Endodermal cell (in vitro differentiated cells): ENCODE measurements at regions not wholly inside any gene's neighbourhood (a gene's known extent, or its start where the extent isn't known, plus 50 kb on each side); places are given as distances from the start of the nearest gene placed in this dataset.

Experiments used
- DNase-seq: peaks from one replicate; pipeline ENCODE4 v3.0.0-alpha.2; 2017
- H3K27ac ChIP-seq: 2 replicates; pipeline ENCODE4 v1.5.1; 2013; ENCODE audit warnings: mild to moderate bottlenecking, low read depth, low read length, moderate library complexity
- H3K27me3 ChIP-seq: 2 replicates; pipeline ENCODE4 v1.6.1; 2013; ENCODE audit warnings: mild to moderate bottlenecking, low read length, moderate library complexity; ENCODE audit not compliant: insufficient read depth, control insufficient read depth, poor library complexity, severe bottlenecking
- H3K36me3 ChIP-seq: 2 replicates; pipeline ENCODE4 v1.7.0; 2013; ENCODE audit warnings: mild to moderate bottlenecking, low read length, moderate library complexity; ENCODE audit not compliant: control insufficient read depth, insufficient read depth
- H3K4me1 ChIP-seq: one replicate; pipeline ENCODE4 v1.7.0; 2013; ENCODE audit warnings: low read length; ENCODE audit not compliant: control insufficient read depth, insufficient read depth
- H3K4me3 ChIP-seq: 2 replicates; pipeline ENCODE4 v1.5.1; 2013; ENCODE audit warnings: mild to moderate bottlenecking, low read length, moderate library complexity
- H3K9ac ChIP-seq: 2 replicates; pipeline ENCODE4 v1.6.1; 2013; ENCODE audit warnings: mild to moderate bottlenecking, low read length, moderate library complexity; ENCODE audit not compliant: poor library complexity, severe bottlenecking; ENCODE audit errors: extremely low read depth
- H3K9me3 ChIP-seq: 2 replicates; pipeline ENCODE4 v1.6.1; 2013; ENCODE audit warnings: mild to moderate bottlenecking, low read length, moderate library complexity; ENCODE audit not compliant: control insufficient read depth
- H3K27ac Mint-ChIP-seq: 2 replicates; pipeline ENCODE4 v1.8.0; 2020; ENCODE audit warnings: mixed read lengths
- H3K27me3 Mint-ChIP-seq: 2 replicates; pipeline ENCODE4 v1.8.0; 2021; ENCODE audit warnings: mild to moderate bottlenecking, mixed read lengths; ENCODE audit not compliant: insufficient read depth
- H3K36me3 Mint-ChIP-seq: 2 replicates; pipeline ENCODE4 v1.8.0; 2020; ENCODE audit warnings: low read depth, mixed read lengths
- H3K4me1 Mint-ChIP-seq: 2 replicates; pipeline ENCODE4 v1.8.0; 2020; ENCODE audit warnings: mixed read lengths
- H3K4me3 Mint-ChIP-seq: 2 replicates; pipeline ENCODE4 v1.8.0; 2020; ENCODE audit warnings: mild to moderate bottlenecking, moderate library complexity, mixed read lengths
- H3K9me3 Mint-ChIP-seq: 2 replicates; pipeline ENCODE4 v1.8.0; 2020; ENCODE audit warnings: mild to moderate bottlenecking, mixed read lengths
- WGBS, 2 experiments: methylation state at CpG; one replicate each; pipeline versions ENCODE4 v1.1.5 to v1.1.7; 2013; ENCODE audit warnings: missing lambda C conversion rate in 2 of 2, mixed read lengths in 1 of 2; ENCODE audit not compliant: insufficient coverage in 1 of 2, insufficient read length in 1 of 2; 5-methylcytosine and 5-hydroxymethylcytosine counted together
- TF ChIP-seq, protein P1 (sequence below): fragments of 200-600 bp; sonication (generic); conservative IDR thresholded peaks from 2 replicates; pipeline ENCODE4 v1.5.0; 2021; ENCODE audit warnings: antibody characterized with exemption, mild to moderate bottlenecking

DNA sequence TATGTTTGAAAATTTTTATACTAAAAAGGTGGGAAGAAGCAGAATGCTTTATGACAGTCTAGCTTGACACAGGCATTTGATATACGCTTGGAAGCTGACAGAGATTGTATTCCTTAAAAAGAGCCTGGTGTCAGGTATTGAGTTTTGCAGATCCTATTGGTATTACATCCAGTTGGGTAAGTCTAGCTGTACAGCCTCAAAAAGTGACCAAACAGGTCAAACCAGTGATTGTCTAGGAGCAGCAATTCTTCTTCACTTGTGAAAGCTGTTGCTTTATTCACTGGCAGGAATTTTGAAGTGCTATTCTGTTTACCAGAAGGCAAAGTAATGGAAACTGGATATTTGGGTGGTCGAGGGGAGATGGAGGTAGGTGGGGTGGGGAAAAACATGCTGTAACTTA, 77.5 kb downstream of the UCHL1 start:
- peaks cover 5% of the 10 kb centered on the region for H3K9me3 ChIP-seq
- no peak overlapping the region for H3K9ac ChIP-seq
- Mint-ChIP-seq H3K4me1 (peaks cover 4% of the 10 kb centered on the region), H3K36me3 (no peaks in the 10 kb centered on the region), H3K27me3 (peaks cover 2% of the 10 kb centered on the region), H3K9me3 (peaks cover 2% of the 10 kb centered on the region), H3K27ac (no peak overlapping the region), H3K4me3 (no peak overlapping the region)
- no peak overlapping the region for H3K4me3 ChIP-seq
- TF ChIP-seq, protein P1, sequence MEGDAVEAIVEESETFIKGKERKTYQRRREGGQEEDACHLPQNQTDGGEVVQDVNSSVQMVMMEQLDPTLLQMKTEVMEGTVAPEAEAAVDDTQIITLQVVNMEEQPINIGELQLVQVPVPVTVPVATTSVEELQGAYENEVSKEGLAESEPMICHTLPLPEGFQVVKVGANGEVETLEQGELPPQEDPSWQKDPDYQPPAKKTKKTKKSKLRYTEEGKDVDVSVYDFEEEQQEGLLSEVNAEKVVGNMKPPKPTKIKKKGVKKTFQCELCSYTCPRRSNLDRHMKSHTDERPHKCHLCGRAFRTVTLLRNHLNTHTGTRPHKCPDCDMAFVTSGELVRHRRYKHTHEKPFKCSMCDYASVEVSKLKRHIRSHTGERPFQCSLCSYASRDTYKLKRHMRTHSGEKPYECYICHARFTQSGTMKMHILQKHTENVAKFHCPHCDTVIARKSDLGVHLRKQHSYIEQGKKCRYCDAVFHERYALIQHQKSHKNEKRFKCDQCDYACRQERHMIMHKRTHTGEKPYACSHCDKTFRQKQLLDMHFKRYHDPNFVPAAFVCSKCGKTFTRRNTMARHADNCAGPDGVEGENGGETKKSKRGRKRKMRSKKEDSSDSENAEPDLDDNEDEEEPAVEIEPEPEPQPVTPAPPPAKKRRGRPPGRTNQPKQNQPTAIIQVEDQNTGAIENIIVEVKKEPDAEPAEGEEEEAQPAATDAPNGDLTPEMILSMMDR = no peak
- H3K4me1 ChIP-seq = no peaks in the 10 kb centered on the region
- H3K27ac ChIP-seq = no peak overlapping the region
- no peaks in the 10 kb centered on the region for H3K36me3 ChIP-seq
- 89 to 94% methylated on average over 2 of the region's 2 CpGs for WGBS, 2 experiments
- no peaks in the 10 kb centered on the region for H3K27me3 ChIP-seq
- DNase-seq = no peak

DNA sequence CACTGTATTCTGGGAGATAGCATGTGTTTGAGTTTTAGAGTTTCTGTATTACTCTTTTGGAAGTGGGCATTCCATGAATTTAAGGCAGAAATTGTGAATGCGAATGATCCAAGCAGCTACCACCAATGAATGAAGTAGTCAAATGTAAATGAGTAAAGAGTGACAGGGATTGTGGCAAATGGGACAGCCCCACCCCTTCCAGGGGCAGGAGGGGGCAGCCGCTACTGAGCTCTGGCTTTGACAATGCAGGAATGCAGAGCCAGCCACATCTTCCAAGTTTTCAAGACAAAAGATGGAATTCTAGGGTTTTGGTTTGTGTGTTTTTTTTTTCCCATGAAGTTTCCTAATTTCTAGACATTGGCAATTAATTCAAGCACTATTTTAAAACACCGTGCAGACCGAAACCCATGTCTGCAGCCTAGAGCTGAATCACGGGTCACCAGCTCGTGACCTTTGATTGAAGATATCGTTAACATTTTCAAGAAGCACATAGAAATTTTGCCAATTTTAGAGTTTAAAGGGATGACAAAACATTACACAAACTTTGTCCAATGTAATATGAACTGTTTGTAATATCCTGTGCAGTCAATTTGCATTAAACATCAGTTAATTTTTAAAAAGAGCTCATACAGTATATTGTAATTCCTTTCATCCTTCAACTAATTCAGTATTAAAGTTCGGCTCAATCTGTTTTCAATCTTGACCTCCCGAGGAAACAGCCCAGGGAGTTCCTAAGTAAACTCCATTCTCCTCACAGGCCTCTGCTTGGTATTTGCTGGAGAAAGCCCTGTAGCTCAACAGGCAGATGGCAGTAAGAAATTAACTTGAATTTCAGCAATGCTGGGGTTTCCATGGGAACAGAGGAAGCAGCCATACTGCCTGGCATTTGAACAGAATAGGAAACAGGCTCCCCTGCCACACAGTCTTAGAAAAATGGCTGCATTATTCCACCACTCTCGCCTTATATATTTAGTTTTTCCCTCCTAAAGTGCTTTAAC, 83.4 kb downstream of the UCHL1 start:
- H3K27me3 ChIP-seq = no peaks in the 10 kb centered on the region
- Mint-ChIP-seq H3K27me3 (peaks cover 1% of the 10 kb centered on the region), H3K27ac (peak overlapping the region; percentile 61), H3K4me3 (no peak overlapping the region), H3K4me1 (peaks cover 9% of the 10 kb centered on the region), H3K36me3 (no peaks in the 10 kb centered on the region), H3K9me3 (peaks cover 16% of the 10 kb centered on the region)
- no peaks in the 10 kb centered on the region for H3K4me1 ChIP-seq
- DNase-seq = peak; percentile 78
- TF ChIP-seq, protein P1 = peak; percentile 13
- H3K4me3 ChIP-seq = no peak overlapping the region
- H3K9me3 ChIP-seq = peaks cover 18% of the 10 kb centered on the region
- 66 to 77% methylated on average over 8 to 10 of the region's 10 CpGs for WGBS, 2 experiments
- no peaks in the 10 kb centered on the region for H3K36me3 ChIP-seq
- H3K27ac ChIP-seq = peak overlapping the region; percentile 62
- H3K9ac ChIP-seq = no peak overlapping the region

DNA sequence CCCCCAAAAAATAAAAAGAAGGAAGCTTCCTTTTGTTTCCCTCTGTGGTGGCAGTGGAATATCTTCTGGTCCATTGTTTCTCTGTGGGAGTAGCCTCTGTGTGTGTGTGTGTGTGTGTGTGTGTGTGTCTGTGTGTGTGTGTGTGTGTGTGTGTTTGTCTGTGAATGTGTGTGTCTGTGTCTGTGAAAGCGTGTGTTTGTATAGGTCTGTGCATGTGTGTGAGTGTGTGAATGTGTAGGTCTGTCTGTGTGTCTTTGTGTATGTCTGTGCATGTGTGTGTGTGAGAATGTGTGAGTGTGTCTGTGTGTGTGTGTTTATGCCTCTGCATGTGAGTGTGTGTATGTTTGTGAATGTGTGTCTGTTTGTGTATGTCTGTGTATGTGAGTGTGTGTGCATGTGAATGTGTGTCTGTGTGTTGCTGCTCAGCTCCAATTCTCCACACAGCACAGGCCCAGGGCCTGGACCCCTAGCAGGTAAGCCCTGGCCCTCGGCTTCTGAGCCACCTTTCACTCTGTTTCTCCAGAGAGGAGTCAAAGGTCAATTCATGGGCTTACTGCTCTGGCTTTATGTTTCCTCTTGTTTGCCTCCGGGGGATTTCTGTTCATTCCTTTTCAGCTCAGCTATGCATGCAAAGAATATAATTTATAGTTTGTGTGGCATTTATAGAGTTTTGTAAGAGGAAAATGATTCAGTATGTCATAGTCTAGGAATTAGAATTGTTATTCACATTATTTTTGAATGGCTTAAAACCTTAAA, 89.8 kb downstream of the UCHL1 start:
- no peak for DNase-seq
- H3K36me3 Mint-ChIP-seq = peaks cover 3% of the 10 kb centered on the region
- Histone ChIP-seq H3K27me3 (no peaks in the 10 kb centered on the region), H3K36me3 (no peaks in the 10 kb centered on the region), H3K4me3 (no peak overlapping the region), H3K9ac (no peak overlapping the region), H3K27ac (no peak overlapping the region), H3K4me1 (peaks cover 4% of the 10 kb centered on the region), H3K9me3 (peaks cover 16% of the 10 kb centered on the region)
- whole genome bisulfite sequencing, 2 experiments = 87 to 100% methylated on average over 1 to 3 of the region's 3 CpGs
- TF ChIP-seq, protein P1 = no peak
- peaks cover 15% of the 10 kb centered on the region for H3K27me3 Mint-ChIP-seq
- H3K4me1 Mint-ChIP-seq = peaks cover 4% of the 10 kb centered on the region
- H3K9me3 Mint-ChIP-seq = peaks cover 33% of the 10 kb centered on the region
- H3K27ac Mint-ChIP-seq = no peak overlapping the region
- no peak overlapping the region for H3K4me3 Mint-ChIP-seq
